Neural cell (in vitro differentiated cells): ENCODE measurements at regions not wholly inside any gene's neighbourhood (a gene's known extent, or its start where the extent isn't known, plus 50 kb on each side); places are given as distances from the start of the nearest gene placed in this dataset.

Source experiments
- CTCF ChIP-seq: fragments of 450-650 bp; IDR thresholded peaks from 2 replicates; pipeline ENCODE4 v1.5.1; 2014; ENCODE audit warnings: antibody characterized with exemption, mild to moderate bottlenecking, moderate library complexity; ENCODE audit not compliant: poor library complexity, severe bottlenecking
- EP300 ChIP-seq: fragments of 450-650 bp; conservative IDR thresholded peaks from 2 replicates; pipeline ENCODE4 v1.6.1; 2014; ENCODE audit warnings: antibody characterized with exemption, mild to moderate bottlenecking, moderate library complexity; ENCODE audit not compliant: poor library complexity, severe bottlenecking
- EZH2 ChIP-seq: fragments of 200-600, 300-800 bp; shearing (Covaris generic), sonication (generic); IDR thresholded peaks from 2 replicates; pipeline ENCODE4 v1.6.1; 2014; ENCODE audit warnings: antibody characterized with exemption, low read length, borderline replicate concordance, mild to moderate bottlenecking; ENCODE audit not compliant: insufficient read depth, poor library complexity, severe bottlenecking
- MXI1 ChIP-seq: fragments of 450-650 bp; conservative IDR thresholded peaks from 2 replicates; pipeline ENCODE4 v1.6.1; 2014; ENCODE audit warnings: antibody characterized with exemption, mild to moderate bottlenecking; ENCODE audit not compliant: poor library complexity, severe bottlenecking
- POLR2AphosphoS5 ChIP-seq: IDR thresholded peaks from 2 replicates; pipeline ENCODE4 v1.6.1; 2012
- SMC3 ChIP-seq: fragments of 450-650 bp; conservative IDR thresholded peaks from 2 replicates; pipeline ENCODE4 v1.6.1; 2014; ENCODE audit warnings: antibody characterized with exemption, mild to moderate bottlenecking, moderate library complexity; ENCODE audit not compliant: poor library complexity
- TF ChIP-seq, protein P1 (sequence below): IDR thresholded peaks from 2 replicates; pipeline ENCODE4 v1.6.1; 2012; ENCODE audit warnings: borderline replicate concordance

DNA sequence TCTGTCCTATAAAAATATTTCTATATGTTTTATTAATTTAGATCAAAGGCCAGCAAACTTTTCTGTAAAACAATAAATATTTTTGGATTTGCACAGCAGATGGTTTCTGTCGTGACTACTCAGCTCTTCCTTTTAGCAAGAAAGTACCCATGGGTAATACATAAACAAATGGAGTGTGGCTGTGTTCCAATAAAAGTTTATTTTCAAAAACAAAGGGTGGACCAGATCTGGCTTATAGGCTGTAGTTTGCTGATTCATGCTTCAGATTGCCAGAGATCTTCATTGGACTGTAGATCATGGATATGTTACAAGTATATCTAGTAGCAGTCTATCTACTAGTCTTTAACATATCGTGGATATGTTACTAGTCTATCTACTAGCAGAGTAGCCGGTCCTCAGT lies 590.5 kb downstream of the CSNK1G3 start:
- TF ChIP-seq CTCF (no peak), MXI1 (no peak), EZH2 (no peak), EP300 (no peak), POLR2AphosphoS5 (no peak), SMC3 (no peak)
- TF ChIP-seq, protein P1, sequence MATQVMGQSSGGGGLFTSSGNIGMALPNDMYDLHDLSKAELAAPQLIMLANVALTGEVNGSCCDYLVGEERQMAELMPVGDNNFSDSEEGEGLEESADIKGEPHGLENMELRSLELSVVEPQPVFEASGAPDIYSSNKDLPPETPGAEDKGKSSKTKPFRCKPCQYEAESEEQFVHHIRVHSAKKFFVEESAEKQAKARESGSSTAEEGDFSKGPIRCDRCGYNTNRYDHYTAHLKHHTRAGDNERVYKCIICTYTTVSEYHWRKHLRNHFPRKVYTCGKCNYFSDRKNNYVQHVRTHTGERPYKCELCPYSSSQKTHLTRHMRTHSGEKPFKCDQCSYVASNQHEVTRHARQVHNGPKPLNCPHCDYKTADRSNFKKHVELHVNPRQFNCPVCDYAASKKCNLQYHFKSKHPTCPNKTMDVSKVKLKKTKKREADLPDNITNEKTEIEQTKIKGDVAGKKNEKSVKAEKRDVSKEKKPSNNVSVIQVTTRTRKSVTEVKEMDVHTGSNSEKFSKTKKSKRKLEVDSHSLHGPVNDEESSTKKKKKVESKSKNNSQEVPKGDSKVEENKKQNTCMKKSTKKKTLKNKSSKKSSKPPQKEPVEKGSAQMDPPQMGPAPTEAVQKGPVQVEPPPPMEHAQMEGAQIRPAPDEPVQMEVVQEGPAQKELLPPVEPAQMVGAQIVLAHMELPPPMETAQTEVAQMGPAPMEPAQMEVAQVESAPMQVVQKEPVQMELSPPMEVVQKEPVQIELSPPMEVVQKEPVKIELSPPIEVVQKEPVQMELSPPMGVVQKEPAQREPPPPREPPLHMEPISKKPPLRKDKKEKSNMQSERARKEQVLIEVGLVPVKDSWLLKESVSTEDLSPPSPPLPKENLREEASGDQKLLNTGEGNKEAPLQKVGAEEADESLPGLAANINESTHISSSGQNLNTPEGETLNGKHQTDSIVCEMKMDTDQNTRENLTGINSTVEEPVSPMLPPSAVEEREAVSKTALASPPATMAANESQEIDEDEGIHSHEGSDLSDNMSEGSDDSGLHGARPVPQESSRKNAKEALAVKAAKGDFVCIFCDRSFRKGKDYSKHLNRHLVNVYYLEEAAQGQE: no peak
